Renal cortical epithelial cell (primary cell): ENCODE measurements at regions not wholly inside any gene's neighbourhood (a gene's known extent, or its start where the extent isn't known, plus 50 kb on each side); places are given as distances from the start of the nearest gene placed in this dataset.

Source experiments
- DNase-seq: peaks from one replicate; pipeline ENCODE4 v3.0.0-alpha.2; 2011; ENCODE audit warnings: low read depth

GRCh38 chr12:127613056-127613455, 653.9 kb upstream of the TMEM132C start:
- DNase-seq = no peak

DNA sequence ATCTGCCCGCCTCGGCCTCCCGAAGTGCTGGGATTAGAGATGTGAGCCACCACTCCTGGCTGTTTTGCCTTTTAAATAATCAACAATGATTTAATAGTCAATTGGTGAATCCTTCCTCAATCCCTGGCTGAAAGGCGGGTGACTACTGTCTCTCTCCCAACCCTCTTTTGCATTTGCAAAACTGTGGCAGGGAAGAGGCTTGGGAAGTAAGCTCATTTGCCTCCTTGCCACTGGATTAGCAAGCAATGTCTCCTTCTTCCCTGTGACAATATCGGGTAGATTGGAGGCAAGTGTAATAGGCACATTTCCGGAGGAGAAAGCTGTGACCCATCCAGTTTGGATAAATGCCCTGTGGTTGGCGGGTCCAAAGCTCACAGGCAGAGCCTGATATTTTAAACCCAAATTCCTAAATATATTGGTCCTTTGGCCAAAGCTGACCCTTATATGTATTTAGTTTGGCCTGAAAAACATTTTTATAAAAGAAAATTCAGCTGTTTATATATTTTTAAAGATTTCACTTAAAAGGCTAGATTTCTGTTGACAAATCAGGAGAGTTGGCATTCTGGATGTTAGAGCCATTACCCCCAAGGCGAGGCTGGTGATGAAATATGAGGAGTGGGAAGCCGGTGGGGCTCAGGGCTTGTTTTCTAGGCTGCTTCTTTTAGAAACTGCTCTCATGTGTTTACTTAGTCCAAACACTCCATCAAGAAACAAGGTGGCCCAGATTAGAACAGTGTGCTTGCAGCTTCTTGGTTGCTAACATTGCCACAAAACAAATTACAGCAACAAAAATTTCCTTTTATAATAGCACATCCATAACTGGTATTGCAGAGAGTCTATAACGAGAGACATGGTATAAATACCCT, 646.9 kb upstream of the TMEM132C start:
- DNase-seq = no peak

- DNase-seq = no peak
Observed at GRCh38 chr12:127620735-127621355, 646.1 kb upstream of the TMEM132C start.

GRCh38 chr12:127621366-127621765, 645.6 kb upstream of the TMEM132C start:
- no peak for DNase-seq

DNA sequence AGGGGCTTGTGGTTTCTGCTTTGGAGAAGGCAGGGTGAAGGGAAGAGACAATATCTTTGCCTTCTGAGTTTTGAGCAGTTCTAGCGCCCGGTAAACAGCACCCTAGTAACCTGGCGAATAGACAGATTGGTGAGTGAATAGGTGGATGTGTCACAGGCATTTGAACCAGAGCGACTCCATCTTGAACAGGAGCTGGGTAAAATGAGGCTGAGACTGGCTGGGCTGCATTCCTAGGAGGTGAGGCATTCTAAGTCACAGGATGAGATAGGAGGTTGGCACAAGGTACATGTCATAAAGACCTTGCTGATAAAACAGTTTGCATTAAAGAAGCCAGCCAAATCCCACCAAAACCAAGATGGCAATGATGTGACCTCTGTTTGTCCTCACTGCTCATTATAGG, 643.6 kb upstream of the TMEM132C start:
- DNase-seq = no peak

GRCh38 chr12:127625176-127625771, 641.7 kb upstream of the TMEM132C start:
- peak; percentile 0 for DNase-seq

GRCh38 chr12:127628645-127629044, 638.3 kb upstream of the TMEM132C start:
- DNase-seq = no peak

- no peak for DNase-seq
Observed at GRCh38 chr12:127629066-127629820, 637.7 kb upstream of the TMEM132C start.

GRCh38 chr12:127632461-127632860, 634.5 kb upstream of the TMEM132C start:
- DNase-seq = no peak

DNA sequence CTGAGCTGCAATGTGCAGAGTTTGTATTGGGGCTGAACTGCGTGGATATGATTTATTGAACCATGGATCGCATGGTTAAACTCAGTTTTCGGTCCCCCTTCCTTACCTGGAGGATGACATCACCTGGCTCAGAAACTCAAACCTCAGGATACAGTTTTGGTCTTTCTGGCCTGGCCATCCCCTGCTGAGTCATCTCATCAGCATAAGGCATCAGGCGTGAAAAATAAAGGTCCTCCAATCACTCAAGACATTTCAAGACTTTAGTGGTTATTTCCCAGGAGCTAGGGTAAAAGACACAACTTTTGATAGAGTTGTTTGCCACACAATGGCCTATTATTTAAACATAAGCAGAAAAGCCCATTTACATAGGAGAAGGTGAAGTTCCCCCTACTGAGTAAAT, 631.1 kb upstream of the TMEM132C start:
- no peak for DNase-seq

- DNase-seq = no peak
Observed at GRCh38 chr12:127636882-127637281, 630.1 kb upstream of the TMEM132C start.

GRCh38 chr12:127640181-127640886, 626.6 kb upstream of the TMEM132C start:
- DNase-seq = no peak

- no peak for DNase-seq
Observed at GRCh38 chr12:127642208-127642607, 624.8 kb upstream of the TMEM132C start.

- no peak for DNase-seq
Observed at GRCh38 chr12:127648321-127648720, 618.6 kb upstream of the TMEM132C start.

- DNase-seq = no peak
Observed at GRCh38 chr12:127649961-127650360, 617.0 kb upstream of the TMEM132C start.

DNA sequence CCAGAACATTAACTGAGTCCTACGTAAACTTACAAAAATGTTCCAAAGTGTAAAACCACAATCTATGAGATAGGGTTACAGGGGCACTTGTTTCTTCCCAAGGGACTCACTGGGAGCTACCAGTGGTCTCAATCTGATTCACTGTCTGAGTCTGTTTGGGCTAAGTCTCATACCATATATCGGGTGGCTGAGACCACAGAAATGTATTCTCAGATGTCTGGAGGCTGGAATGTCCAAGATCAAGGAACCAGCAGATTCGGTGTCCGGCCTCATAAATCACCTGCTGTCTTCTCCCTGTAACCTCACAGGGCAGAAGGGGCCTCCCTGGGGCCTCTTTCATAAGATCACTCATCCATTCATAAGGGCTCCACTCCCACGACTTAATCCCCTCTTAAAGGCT, 616.3 kb upstream of the TMEM132C start:
- no peak for DNase-seq

DNA sequence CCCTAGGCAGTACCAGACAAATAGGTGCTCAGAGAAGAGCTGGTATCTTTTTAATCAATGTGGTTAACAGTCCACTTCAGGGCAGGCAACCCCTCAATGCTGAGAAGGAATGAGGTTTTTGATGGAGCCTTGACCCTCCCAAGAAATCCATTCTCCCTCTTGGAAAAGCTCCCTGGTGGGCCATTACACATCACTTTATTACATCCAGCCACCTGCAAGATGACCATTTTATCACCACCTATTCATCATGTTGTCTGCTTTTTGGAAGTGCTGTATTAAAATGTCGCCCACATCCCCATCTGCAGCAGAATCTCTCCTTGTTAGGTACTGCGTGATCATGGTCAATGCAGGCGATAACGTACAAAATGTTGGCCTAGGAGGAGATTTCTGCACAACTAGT, 614.7 kb upstream of the TMEM132C start:
- no peak for DNase-seq

DNA sequence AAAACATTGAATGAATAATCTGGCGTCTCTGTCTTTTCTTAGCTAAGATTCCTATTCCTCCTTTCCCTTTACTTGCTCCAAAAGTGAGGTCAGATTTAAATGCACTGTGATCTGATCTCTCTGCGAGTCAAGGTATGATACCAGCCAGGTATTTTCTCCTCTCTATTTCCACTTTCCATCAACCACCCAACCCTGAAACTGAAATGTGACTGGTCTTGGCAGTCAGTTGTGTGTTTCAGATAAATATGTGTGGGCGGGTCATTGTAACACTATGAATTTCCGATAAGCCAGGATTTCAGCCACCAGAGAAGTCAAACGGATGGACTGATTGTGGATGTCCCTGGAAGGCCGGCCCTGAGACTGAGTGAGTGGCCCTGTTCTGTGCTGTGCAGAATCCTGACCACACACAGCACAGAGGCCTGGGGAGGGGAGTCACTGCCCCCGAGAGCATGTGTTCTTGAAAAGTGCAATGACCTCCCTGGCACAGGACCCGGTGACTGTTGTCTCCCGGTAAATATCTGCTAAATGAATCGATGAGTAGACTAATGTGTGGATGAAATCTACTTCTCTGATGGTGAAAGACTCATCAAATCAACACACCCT, 612.5 kb upstream of the TMEM132C start:
- no peak for DNase-seq

DNA sequence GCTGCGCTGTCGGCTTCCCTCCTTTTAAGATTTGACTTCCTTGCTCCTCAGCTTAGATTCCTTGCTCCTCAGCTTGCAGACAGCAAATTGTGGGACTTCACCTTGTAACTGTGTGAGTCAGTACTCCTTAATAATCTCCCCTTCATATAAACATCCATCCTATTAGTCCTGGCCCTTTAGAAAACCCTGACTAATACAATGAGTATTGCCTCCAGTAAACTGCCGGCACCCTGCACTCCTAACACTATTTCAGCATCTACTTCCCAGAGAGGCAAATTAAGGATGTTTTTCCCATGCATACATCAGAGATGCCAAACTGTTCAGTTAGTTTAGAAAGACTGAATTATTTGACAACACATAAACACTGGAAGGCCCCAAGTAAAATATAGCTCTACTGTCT, 611.3 kb upstream of the TMEM132C start:
- no peak for DNase-seq

GRCh38 chr12:127656266-127656665, 610.7 kb upstream of the TMEM132C start:
- DNase-seq = no peak

DNA sequence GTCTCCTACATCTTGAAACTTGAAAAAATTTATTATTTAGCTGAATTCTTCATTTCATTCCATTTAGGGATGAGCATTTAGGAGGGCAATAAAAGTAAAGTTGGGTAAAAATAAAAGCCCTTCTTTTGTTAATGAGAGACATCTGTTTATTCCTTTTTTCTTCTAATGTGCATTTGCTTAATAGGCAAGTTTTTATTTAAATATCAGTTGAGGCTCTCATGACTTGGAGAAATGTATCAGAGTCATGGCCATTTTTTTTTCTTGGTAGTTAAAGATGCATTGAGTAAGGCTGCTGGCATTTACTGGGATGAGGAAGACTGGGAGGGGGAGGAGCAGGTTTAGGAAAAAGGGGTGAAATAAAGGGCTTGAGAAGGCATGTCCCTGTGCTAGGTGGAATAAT, 609.9 kb upstream of the TMEM132C start:
- DNase-seq = no peak
